PC-3 (cell line): ENCODE measurements at regions not wholly inside any gene's neighbourhood (a gene's known extent, or its start where the extent isn't known, plus 50 kb on each side); places are given as distances from the start of the nearest gene placed in this dataset.

ENCODE experiments used
- ATAC-seq: fragments of 200-7000 bp; cut with Tn5 transposase; 2 replicates; pipeline ENCODE4 v1.9.1; 2020; ENCODE audit warnings: mild to moderate bottlenecking, moderate library complexity
- BruUV-seq: library from RNA; stranded (reverse); fragments of 400-500 nt; replicated peaks from 2 replicates; lab custom pipeline; 2021; lab: Mats Ljungman, UMichigan
- CTCF ChIA-PET: fragments of 300-600 bp; sonication (Branson Sonifier 250); formaldehyde crosslinking; loops from one replicate; lab custom pipeline; 2022; ENCODE audit warnings: antibody characterized with exemption; lab: Charles Lee
- POLR2A ChIA-PET: fragments of 300-600 bp; sonication (Branson Sonifier 250); formaldehyde crosslinking; loops from one replicate; lab custom pipeline; 2022; ENCODE audit warnings: antibody characterized with exemption; ENCODE audit not compliant: unreplicated experiment; lab: Charles Lee
- DNase-seq: peaks from one replicate; pipeline ENCODE4 v3.0.0-alpha.2; 2015
- H2AFZ ChIP-seq: fragments of 300-600 bp; sonication (generic); 2 replicates; pipeline ENCODE4 v1.6.0; 2016; ENCODE audit warnings: antibody characterized with exemption, low read length
- H3F3A ChIP-seq: fragments of 300-600 bp; sonication (generic); one replicate; pipeline ENCODE4 v1.6.0; 2017; ENCODE audit warnings: antibody characterized with exemption, low read length, control low read depth, mild to moderate bottlenecking; ENCODE audit not compliant: unreplicated experiment
- H3K27ac ChIP-seq: fragments of 300-600 bp; sonication (generic); 2 replicates; pipeline ENCODE4 v1.5.1; 2016; ENCODE audit warnings: mild to moderate bottlenecking, low read length
- H3K27me3 ChIP-seq: fragments of 300-600 bp; sonication (generic); 2 replicates; pipeline ENCODE4 v1.6.1; 2016; ENCODE audit warnings: low read length, mixed read lengths
- H3K36me3 ChIP-seq: fragments of 300-600 bp; sonication (generic); 2 replicates; pipeline ENCODE4 v1.6.1; 2016; ENCODE audit warnings: low read depth, mixed run types, low read length, mixed read lengths
- H3K4me1 ChIP-seq: fragments of 300-600 bp; sonication (generic); 2 replicates; pipeline ENCODE4 v1.5.1; 2016; ENCODE audit warnings: low read length; ENCODE audit not compliant: insufficient read depth
- H3K4me2 ChIP-seq: fragments of 300-600 bp; sonication (generic); 2 replicates; pipeline ENCODE4 v1.6.0; 2016; ENCODE audit warnings: low read length
- H3K4me3 ChIP-seq: fragments of 300-600 bp; sonication (generic); 2 replicates; pipeline ENCODE4 v1.5.1; 2016; ENCODE audit warnings: mild to moderate bottlenecking, low read length, mixed read lengths
- H3K79me2 ChIP-seq: fragments of 300-600 bp; sonication (generic); 2 replicates; pipeline ENCODE4 v1.6.1; 2017; ENCODE audit warnings: low read length, mixed read lengths
- H3K9ac ChIP-seq: fragments of 300-600 bp; sonication (generic); 2 replicates; pipeline ENCODE4 v1.6.0; 2016; ENCODE audit warnings: mild to moderate bottlenecking, low read length
- H3K9me2 ChIP-seq: fragments of 300-600 bp; sonication (generic); replicated peaks from 2 replicates; pipeline ENCODE4 v1.6.1; 2016; ENCODE audit warnings: mixed run types, low read length, mixed read lengths
- H3K9me3 ChIP-seq: fragments of 300-600 bp; sonication (generic); 2 replicates; pipeline ENCODE4 v1.6.1; 2016; ENCODE audit warnings: low read length, mixed read lengths
- H4K20me1 ChIP-seq: fragments of 300-600 bp; sonication (generic); 2 replicates; pipeline ENCODE4 v1.6.1; 2016; ENCODE audit warnings: low read length, mixed read lengths
- EZH2 ChIP-seq: fragments of 300-600 bp; sonication (generic); IDR thresholded peaks from one replicate; pipeline ENCODE4 v1.6.1; 2017; ENCODE audit warnings: antibody characterized with exemption, mild to moderate bottlenecking, low read length; ENCODE audit not compliant: unreplicated experiment
- EZH2phosphoT487 ChIP-seq: fragments of 300-600 bp; sonication (generic); IDR thresholded peaks from 2 replicates; pipeline ENCODE4 v1.6.1; 2018; ENCODE audit warnings: mild to moderate bottlenecking, antibody characterized with exemption, low read length, borderline replicate concordance
- intact Hi-C: fragments of 100-400 bp; cut with micrococcal nuclease; formaldehyde crosslinking; loops from 2 replicates; pipeline ENCODE4 v1.9.0; 2023
- TF ChIP-seq, protein P1 (sequence below): fragments of 300-600 bp; sonication (generic); conservative IDR thresholded peaks from 2 replicates; pipeline ENCODE4 v1.5.1; 2017; ENCODE audit warnings: antibody characterized with exemption, low read depth, mild to moderate bottlenecking, low read length

DNA sequence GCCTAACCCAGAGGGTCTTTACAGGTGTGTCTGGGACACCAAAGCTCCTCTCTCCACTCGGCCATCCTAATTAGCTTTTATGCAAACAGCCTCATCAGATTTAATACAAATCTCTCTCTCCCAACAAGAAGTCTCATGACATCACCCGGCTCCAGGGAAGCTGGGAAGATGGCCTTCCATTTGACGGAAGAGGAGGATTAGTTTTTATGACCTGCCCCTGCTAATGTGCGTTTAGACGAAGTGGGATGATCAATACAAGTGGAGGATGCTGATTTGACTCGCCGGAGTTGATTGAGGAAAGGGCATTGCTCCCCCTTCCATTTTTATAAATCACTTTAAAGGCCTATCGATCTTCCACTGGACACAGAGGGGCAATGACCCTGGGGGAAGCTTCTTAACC is 239.2 kb downstream of the BCL11B start:
- Histone ChIP-seq H3K9ac (no peak overlapping the region), H3F3A (no peaks in the 10 kb centered on the region), H3K9me3 (no peaks in the 10 kb centered on the region), H2AFZ (no peak overlapping the region), H3K4me1 (0 out of 2 replicates have a peak, but pooled peaks cover 6% of the 10 kb centered on the region), H3K36me3 (no peaks in the 10 kb centered on the region), H3K4me2 (no peak overlapping the region), H3K27me3 (peaks cover 29% of the 10 kb centered on the region), H4K20me1 (no peaks in the 10 kb centered on the region), H3K27ac (no peak overlapping the region), H3K4me3 (no peak overlapping the region), H3K79me2 (no peaks in the 10 kb centered on the region), H3K9me2 (no peaks in the 10 kb centered on the region)
- BruUV-seq: no TSS peak
- ATAC-seq (no peak), DNase-seq (no peak)
- POLR2A ChIA-PET: no interaction called here
- CTCF ChIA-PET: no interaction called here
- intact Hi-C loops: no loop called here
- TF ChIP-seq EZH2phosphoT487 (no peak), EZH2 (no peak)
- TF ChIP-seq, protein P1, sequence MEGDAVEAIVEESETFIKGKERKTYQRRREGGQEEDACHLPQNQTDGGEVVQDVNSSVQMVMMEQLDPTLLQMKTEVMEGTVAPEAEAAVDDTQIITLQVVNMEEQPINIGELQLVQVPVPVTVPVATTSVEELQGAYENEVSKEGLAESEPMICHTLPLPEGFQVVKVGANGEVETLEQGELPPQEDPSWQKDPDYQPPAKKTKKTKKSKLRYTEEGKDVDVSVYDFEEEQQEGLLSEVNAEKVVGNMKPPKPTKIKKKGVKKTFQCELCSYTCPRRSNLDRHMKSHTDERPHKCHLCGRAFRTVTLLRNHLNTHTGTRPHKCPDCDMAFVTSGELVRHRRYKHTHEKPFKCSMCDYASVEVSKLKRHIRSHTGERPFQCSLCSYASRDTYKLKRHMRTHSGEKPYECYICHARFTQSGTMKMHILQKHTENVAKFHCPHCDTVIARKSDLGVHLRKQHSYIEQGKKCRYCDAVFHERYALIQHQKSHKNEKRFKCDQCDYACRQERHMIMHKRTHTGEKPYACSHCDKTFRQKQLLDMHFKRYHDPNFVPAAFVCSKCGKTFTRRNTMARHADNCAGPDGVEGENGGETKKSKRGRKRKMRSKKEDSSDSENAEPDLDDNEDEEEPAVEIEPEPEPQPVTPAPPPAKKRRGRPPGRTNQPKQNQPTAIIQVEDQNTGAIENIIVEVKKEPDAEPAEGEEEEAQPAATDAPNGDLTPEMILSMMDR: no peak

DNA sequence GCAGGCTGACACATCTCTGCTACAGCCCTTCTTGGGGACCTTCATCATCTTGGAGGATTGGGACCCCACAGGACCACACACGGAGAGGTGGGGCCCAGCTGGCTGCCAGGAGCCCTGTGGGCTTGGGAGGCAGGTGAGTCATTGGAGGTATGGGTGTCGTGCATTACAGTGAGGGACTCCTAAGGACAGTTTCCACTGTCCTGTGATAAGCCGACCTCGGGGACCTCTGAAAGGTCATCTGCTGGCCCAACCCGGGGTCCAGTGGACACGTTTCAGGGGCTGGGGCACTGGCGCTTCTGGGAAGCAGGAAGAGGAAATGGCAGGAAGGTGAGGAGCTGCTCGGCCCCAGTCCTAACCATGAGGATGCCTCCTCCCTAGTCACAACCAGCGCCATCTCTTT is 238.0 kb downstream of the BCL11B start:
- Histone ChIP-seq H3K4me3 (no peak overlapping the region), H3K4me1 (0 out of 2 replicates have a peak, but pooled peaks cover 6% of the 10 kb centered on the region), H3F3A (no peaks in the 10 kb centered on the region), H3K79me2 (no peaks in the 10 kb centered on the region), H2AFZ (no peak overlapping the region), H3K9me3 (no peaks in the 10 kb centered on the region), H3K27ac (no peak overlapping the region), H3K4me2 (no peak overlapping the region), H3K36me3 (no peaks in the 10 kb centered on the region), H3K27me3 (peaks cover 29% of the 10 kb centered on the region), H4K20me1 (no peaks in the 10 kb centered on the region), H3K9me2 (no peaks in the 10 kb centered on the region), H3K9ac (no peak overlapping the region)
- ChIA-PET POLR2A (no interaction called here), CTCF (no interaction called here)
- ATAC-seq: no peak
- no peak for DNase-seq
- intact Hi-C loops: no loop called here
- TF ChIP-seq, protein P1: no peak
- TF ChIP-seq EZH2: no peak
- TF ChIP-seq EZH2phosphoT487: no peak
- no TSS peak for BruUV-seq

DNA sequence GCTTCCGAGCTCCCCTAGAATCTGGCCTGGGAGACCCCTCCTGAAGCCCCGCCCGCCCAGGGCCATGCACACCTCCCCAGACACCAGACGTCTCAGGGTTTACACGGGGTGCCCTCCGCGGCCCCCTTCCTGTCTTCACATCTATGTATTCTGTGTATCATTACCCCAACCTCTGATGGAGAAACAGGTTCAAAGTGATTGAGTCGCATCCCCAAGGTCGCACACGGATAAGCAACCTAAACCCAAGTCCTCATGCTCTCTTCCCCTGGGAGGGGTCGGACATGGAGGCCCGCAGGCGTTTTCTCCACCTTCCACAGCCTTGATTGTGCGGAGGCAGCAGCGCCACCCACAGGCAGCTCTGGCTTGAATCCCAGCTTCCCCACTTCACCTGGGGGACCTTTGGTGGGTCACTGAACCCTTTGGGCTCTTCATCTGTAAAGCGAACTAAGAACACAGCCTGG is 237.3 kb downstream of the BCL11B start:
- DNase-seq (no peak), ATAC-seq (no peak)
- BruUV-seq: no TSS peak
- H4K20me1 ChIP-seq: no peaks in the 10 kb centered on the region
- no peaks in the 10 kb centered on the region for H3K79me2 ChIP-seq
- 0 out of 2 replicates have a peak, but pooled peaks cover 6% of the 10 kb centered on the region for H3K4me1 ChIP-seq
- H3K36me3 ChIP-seq: no peaks in the 10 kb centered on the region
- no peak overlapping the region for H3K27ac ChIP-seq
- no peaks in the 10 kb centered on the region for H3K9me2 ChIP-seq
- no peak overlapping the region for H3K9ac ChIP-seq
- H3K9me3 ChIP-seq: no peaks in the 10 kb centered on the region
- H3F3A ChIP-seq: no peaks in the 10 kb centered on the region
- POLR2A ChIA-PET: no interaction called here
- H3K4me2 ChIP-seq: no peak overlapping the region
- CTCF ChIA-PET: no interaction called here
- peaks cover 22% of the 10 kb centered on the region; the same call in 1 of the 2 replicates for H3K27me3 ChIP-seq
- intact Hi-C loops: no loop called here
- no peak overlapping the region for H2AFZ ChIP-seq
- TF ChIP-seq EZH2phosphoT487: no peak
- TF ChIP-seq, protein P1: peak; percentile 25; the same call in 1 of the 2 replicates
- H3K4me3 ChIP-seq: no peak overlapping the region
